ENCODE measurements at regions not wholly inside any gene's neighbourhood (a gene's known extent, or its start where the extent isn't known, plus 50 kb on each side); places are given as distances from the start of the nearest gene placed in this dataset.

DNA sequence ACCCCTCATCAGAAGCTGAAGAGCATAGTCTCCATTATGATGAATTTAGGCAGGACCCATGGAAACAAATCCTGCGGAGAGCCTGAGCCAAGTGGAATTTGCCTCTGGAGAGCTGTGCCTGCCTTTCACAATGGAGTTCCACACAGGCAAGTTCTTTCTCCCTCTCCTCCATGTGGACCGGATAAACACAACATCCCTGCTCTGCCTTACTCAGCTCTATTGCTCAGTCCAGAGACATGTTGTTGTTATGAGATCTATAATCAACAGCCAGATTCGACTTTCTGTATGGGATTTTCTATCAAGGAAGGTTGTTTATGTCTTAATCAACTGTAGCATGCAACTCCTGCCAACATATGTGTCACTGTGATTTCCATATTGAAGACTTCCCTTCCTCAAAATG lies 59.5 kb upstream of the ELMO1 start:
- TF ChIP-seq POLR2A (IDR thresholded peaks at IDR 0.05), result no peak
- TF ChIP-seq, protein P1, sequence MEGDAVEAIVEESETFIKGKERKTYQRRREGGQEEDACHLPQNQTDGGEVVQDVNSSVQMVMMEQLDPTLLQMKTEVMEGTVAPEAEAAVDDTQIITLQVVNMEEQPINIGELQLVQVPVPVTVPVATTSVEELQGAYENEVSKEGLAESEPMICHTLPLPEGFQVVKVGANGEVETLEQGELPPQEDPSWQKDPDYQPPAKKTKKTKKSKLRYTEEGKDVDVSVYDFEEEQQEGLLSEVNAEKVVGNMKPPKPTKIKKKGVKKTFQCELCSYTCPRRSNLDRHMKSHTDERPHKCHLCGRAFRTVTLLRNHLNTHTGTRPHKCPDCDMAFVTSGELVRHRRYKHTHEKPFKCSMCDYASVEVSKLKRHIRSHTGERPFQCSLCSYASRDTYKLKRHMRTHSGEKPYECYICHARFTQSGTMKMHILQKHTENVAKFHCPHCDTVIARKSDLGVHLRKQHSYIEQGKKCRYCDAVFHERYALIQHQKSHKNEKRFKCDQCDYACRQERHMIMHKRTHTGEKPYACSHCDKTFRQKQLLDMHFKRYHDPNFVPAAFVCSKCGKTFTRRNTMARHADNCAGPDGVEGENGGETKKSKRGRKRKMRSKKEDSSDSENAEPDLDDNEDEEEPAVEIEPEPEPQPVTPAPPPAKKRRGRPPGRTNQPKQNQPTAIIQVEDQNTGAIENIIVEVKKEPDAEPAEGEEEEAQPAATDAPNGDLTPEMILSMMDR (IDR thresholded peaks at IDR 0.05), result no peak
- no peak for TF ChIP-seq POLR2AphosphoS5 (IDR thresholded peaks at IDR 0.05)

All from upper lobe of left lung (tissue), 4 donors.